T-helper 9 cell (primary cell): ENCODE measurements at regions not wholly inside any gene's neighbourhood (a gene's known extent, or its start where the extent isn't known, plus 50 kb on each side); places are given as distances from the start of the nearest gene placed in this dataset.

Experiments used
- DNase-seq: peaks from one replicate; pipeline ENCODE4 v3.0.0-alpha.2; 2020

DNA sequence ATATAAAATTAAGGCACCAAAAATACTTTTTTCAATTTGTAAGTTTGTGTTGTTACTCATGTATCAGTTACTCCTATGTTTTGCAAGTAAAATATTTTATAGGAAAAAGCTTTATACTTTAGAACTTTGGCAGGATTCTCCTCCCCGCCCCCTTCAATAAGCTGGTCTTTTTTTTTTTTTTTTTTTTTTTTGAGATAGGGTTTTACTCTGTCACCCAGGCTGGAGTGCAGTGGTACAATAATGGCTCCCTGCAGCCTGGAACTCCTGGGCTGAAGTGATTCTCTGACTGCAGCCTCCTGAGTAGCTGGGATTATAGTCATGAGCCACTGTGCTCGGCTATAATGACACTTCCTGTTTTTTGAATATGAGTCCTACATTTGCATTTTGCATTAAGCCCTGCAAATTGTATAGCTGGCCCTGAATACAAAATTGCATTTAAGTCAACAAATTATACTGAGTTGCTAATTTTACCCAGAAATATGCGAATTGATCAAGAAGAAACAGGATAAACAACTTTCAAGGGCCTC lies 192.9 kb downstream of the PIK3R1 start:
- no peak for DNase-seq

DNA sequence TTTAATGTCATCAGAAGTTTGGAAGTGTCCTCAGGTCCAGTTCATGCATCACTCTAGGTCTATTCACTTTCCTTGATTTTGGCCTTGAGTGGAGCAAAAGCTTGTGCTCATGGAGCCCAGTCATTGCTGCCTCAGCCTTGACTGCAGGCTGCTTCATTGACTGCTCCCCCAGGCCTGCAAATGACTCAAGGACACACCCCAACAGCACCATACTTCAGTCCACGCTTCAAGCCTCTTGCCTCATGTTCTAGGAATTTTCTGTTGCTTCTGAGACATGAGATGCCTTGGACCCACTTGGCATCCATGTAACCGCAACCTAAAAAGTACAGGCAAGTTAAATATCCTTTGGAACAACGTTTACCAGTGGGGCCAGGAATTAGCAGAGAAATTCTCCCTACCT lies 193.7 kb downstream of the PIK3R1 start:
- no peak for DNase-seq

DNA sequence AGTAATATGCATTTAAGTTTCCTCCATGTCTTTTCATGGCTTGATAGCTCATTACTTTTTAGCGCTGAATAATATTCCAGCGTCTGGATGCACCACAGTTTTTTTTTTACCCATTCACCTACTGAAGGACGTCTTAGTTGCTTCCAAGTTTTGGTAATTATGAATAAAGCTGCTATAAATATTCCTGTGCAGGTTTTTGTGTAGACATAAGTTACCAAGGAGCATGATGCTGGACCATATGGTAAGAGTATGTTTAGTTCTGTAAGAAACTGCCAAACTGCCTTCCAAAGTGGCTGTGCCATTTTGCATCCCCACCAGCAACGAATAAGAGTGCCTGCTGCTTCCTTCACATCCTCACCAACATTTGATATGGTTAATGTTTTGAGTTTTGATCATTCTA lies 195.6 kb downstream of the PIK3R1 start:
- DNase-seq, result no peak

DNA sequence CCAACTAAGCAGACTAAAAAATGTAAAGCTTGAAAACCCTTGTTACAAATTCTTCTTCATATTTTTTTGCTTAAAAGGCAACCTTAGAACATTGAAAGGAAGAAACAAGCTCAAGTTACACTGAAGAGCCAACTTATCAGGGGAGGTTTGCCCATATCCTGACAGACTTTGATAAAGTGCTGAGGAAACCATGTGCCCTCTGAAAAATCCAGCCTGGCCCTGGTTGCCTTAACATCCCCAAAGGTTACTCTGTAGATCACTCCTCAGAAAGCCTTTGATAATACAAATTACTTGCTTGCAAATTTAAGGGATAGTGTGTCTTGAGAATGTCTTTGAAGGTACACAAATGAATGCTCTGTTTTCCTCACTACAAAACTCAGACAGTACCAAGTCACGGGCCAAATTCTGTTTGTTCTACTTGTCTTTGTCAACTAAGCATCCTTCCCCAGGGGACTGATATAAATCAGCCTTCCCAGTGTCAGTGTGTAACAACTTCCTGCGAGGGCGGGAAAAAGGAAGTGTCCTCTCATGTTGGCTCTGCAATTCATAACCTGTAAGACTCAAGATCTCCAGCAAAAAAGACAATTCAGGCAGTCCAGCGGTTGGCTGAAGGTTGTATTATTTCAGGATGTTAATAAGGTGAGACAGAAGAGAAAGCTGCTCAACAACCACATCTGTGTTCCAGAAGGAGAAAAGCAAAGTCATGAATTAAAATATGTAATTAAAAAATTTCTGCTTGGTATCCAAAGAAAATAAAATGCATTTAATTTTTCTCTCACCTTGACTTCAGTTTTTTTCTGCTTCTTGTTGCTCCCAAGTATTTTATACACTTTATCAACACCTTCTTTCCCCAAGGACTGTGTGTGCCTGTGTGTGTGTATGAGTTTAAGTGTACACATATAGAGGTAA lies 199.9 kb downstream of the PIK3R1 start:
- no peak for DNase-seq

DNA sequence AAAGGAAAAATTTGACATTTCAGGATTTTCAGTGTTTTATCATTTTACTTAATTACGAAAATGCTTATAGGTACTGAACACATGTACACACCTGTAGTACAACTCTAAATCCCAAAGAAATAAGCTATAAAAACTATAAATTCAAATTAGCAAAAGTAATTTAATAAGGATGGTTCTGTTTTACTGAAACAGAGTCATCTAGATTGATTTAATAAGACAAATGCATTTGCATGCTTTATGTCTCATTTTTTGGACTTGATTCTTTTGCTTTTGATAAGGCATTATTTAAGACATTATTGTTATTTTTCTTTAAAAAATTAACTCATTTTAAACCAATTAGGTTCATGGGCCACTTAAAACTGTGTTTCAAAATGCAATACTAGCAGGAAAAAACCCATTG lies 201.2 kb downstream of the PIK3R1 start:
- DNase-seq, result no peak

DNA sequence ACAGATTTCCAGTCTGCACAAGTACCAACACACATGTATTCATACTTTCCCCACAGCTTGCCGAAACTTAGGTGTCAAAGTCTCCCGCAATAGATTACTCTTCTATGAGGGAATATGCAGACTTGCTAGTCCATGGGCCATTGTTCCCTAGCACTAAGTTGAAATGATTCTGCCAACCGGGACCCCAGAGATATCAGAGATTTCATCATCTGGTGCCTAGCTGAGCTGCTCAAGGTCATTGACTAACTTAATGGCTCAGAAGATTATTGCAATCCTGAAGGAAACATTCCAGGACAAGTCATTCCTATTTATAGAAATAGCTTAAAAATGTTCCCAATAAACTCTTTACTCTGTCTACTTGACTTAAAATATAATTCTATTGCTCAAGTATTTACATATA lies 202.6 kb downstream of the PIK3R1 start:
- no peak for DNase-seq

DNA sequence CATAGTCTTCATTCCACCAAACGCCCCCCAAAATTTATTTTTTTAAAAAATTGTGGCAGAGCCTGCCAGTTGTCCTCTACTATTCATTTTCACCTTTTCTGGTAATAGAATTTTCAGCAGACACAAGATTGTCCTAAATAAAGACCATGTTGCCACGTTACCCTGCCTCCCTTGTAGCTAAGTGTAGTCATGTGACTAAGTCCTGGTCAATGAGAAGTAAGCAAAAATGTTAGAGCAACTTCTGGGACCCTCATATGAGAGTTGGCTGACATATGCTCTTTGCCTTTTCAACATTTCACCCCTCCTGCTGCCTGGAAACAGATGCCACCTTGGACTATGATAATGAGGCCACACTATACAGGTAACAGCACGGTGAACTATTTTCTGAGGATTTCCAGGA lies 203.1 kb downstream of the PIK3R1 start:
- no peak for DNase-seq

DNA sequence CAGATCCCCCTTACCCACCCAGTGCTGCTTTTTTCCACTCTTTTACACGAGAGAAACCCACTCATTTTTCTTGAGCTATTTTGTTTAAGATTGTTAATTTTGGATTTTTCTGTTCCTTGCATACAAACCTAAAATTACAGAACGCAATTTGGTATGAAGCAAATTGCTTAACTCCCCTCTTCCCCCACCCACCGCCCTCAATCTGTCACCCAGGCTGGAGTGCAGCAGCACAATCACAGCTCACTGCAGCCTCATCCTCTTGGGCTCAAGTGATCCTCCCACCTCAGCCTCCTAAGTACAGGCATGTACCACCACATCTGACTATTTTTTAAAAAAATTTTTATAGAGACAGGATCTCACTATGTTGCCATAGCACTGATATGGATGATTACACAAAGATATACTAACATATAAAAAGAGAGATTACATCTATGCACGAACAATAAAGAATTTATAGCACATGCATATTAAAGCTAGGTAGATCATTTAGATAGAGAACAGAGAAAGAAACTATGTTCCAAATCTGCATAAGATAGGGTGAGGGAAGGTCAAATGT lies 203.6 kb downstream of the PIK3R1 start:
- no peak for DNase-seq

DNA sequence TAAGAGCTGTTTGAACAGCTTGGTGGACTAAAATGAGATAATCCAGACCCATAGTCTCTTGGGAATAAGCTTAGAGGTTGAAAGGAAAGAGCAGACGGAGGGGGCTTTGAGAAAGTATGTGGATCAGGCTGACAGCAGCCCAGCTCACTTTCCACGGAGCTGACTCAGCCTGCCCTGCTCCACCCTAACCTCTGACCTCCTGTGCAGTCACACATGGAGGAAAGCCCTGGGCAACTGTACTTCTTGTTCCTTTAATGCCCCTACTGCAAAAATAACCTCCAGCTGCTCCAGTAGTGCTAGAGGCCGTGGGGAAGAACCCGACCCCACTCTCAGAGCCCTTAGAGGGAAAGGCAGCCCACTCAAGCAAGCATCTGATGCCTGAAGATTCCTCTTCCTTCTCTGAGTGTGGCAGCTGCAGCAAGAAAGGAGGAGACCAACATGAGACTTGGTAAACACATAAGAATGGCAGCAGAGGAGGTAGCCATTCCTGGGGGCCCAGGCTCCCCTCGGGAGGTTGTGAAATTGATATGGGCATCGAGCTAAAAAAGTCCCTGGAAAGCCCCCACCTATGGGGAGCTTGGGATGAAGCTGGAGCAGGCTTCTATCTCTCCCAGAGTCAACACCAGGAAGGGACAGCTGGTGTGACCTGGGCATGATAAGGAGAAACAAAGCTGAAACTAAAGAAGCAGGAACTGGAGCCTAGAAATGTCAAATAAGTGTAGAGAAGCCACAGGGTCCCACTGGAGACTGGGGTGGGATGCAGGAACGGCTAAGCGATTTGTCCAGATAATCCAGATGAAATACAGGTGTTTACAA lies 204.3 kb downstream of the PIK3R1 start:
- no peak for DNase-seq

DNA sequence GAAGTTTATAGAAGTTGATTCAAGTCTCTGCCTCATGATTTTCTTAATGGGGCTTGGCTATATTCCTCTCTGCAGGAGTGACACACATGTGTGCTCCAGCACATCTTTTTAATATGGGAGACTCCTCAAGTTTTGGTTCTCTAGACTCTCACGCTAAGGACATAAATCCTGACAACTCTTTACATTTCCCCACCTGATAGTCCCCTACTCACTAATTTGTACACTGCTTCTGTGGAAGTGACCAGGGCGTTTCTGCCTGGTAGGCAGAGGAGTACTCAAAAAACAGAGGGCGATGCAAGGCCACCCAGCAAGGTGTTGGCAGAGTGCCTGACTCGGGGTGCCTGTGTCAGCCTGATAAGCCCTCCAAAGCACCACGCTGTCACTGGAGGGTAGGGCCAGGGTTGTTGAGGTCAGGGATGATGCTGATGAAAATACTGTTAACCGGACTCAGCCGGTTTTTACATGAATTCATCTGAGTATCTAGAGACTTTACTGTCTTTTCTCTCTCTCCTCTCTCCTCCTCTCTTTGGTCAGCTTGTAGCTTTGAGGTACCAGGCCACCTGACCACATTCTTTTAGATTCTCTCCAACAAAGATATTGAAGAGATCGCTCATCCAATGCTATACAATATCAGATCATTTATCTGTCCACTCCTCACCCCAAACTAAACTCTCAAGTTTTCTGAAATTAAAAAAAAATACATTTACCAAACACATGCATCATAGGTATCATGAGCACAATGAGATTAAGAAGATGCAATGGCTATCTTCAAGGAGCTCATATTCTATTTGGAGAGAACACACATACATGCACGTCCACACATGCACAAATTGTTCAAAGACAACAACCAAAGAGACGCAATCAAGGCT lies 205.2 kb downstream of the PIK3R1 start:
- no peak for DNase-seq

DNA sequence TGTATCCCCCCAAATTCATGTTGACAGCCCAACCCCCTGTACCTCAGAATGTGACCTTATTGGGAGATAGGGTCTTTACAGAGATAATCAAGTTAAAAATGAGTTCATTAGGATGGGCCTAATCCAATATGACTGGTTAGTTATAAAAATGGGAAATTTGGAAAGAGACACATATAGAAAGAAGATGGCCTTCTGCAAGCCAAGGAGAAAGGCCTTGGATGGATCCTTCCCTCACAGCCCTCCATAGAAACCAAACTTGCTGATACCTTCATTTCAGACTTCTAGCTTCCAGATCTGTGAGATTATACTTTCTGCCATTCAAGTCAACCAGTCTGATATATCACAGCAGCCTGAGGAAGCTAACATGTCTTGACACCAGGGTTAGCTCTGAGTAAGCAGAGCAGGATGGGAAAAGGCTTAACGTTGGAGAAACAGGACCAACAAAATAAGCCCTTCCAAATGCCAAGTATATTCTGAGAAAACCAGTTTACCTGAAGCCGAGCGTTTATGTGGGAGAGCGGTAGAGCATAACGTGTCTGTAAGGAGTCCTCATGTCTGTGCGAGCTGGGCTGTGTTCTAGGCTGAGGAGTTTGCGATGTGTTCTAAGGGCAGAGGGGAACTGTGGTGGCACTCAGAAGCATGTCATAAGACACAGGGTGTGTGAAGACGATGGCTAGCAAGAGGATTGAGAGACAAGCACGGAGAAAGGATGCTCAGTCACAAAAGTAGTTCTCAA lies 206.1 kb downstream of the PIK3R1 start:
- no peak for DNase-seq

DNA sequence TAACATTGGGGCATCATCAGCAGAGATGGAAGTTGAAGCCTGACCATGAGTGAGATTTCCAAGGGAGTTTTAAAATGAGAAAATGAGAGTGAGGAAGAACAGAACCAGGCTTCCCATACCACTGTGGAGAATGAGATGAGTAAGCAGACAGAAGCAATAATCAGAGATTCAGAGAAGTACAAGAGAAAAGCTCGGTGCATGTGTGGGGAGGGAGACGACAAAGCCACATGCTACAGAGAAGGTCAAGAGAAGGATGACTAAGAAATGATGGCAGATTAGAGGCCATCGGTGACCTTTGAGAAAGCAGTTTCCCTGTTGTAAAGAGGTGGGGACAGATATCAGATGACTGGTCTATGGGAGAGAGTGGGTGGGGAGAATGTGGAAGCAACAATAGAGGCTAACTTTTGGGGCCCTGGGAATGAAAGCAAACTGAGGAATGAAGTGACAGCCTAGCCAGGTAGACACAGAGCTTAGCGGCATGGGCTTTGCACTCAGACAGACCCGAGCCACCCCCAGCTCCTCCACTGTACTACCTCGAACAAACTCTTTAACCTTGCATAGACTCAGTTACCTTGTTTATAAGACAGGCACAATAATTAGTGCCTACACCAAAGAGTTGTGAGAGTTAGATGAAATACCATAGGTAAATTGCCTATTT lies 207.7 kb downstream of the PIK3R1 start:
- DNase-seq, result no peak

DNA sequence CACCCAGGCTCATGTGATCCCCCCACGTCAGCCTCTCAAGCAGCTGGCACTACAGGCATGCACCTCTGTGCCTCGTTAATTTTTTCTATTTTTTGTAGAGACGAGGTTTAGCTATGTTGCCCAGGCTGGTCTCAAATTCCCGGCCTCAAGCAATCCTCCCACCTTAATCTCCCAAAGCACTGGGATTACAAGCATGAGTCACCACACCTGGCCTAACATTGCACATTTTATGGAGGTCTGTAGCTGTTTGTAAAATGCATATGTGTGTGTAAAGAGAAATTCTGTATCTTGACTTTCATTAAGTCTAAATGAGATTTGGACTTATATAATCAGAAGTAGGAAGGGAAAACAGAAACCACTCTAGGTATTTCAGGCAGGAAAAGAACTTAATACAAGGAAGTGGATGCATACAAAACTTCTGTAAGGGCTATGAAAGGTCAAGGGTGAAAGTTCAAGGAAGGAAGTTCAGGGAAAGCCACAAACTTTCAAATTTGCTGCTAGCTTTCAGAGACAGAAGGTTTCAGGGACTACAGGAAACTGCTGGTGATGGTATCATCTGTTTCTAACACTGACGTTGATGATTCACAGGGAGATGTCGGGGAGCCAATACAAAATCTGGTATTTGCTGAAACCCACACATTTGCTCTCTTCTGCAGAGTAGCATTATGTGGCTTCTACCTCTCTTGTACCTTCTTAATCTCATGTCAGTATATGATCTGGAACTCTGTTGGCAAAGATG lies 209.4 kb downstream of the PIK3R1 start:
- no peak for DNase-seq

DNA sequence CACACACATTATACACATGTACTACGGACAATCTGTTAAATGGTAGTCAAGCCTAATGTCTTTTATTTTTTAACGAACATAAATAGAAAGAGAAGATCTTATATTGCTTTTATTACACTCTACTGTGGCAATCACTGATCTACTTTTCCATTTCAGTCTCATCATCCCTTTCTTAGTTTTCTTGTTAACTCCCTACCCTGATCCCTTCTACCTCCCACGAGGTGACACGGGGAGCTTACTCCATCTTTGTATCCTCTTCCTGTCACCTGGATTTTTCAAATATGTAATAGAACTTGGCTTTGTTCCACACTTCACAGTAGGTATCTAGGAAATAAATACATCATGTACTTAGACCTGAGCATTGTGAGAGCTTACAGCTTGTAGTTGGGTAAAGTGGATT lies 211.0 kb downstream of the PIK3R1 start:
- DNase-seq, result no peak

DNA sequence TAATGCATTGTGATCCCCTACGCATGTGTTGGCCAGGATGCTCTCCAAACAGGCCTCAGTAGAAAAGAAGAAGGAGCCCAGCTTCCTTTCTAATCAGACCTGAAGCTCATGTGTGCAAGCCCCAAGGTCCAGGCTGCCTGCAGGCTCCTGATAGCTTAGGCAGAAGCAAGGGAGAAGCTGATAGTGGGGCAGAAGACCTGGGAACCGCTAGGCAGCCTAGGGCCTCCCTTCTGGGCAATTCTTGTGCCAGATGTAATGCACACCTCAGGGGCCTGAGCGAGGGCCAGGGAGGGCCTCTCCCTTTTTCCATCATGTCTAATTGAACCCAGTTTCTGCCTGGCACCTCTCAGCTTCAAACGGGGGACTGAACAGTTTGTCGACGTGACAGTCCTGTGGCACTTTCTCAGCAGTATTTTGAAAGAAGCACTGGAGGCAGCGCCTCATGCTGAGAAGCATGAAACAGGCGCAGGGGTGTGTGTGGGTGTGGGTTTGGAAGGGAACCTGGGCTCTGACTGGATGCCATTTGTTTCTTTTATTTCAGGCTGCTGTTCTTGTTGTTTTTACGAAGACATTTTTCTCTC lies 212.8 kb downstream of the PIK3R1 start:
- DNase-seq, result no peak

DNA sequence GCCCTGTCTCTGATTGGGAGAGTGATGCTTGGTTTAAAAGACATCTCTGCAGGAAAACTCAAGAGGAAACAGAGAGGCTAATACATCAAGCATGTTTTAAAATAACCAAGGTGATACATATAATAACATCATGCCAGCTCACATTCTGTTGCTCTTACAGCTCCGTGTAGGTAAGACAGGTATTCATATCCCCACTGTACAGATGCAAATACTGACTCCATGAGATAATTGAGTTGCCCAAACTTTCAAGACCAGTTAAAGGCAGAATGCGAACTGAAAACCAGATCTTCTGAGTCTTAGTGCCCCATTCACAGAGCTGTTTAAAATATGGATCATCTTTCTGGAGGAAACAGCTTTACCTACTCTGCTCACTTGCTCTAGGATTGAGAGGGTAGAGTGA lies 214.0 kb downstream of the PIK3R1 start:
- DNase-seq, result no peak

DNA sequence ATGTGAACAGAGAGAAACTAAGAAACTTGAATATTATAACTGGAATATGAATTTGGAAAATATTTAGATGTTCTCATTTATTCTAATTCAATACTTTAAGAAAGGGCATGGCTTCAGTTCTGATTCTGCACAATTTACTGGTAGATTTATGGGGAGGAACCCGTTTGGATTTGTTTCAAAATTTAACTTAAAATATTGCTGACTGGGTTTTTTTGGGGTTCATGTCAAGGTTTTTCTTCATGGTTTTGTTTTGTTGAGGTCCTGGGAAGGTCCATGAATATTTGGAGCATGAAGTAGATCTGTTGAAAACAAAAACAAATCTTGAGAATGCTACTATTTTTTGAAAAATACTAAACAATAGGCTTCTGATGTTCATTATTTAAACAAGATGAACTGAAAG lies 214.7 kb downstream of the PIK3R1 start:
- DNase-seq, result no peak

DNA sequence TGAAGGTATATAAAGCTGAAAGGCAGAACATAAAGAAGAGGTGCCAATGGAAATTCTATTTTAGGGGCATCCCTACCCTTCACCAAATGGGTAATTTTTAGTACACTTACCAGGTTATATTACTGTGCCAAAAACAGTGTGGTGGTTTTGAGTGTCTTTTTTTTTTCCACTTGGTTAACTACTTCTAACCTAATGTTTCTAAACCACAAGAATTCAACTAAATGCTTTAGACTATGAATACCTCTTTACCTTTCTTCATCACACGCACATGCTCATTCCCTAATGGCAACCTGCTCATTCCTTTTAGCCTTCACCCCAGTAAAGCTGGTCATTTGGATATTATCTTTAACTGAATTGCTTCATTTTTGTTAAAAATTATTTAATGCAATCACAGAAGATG lies 215.6 kb downstream of the PIK3R1 start:
- DNase-seq, result no peak

DNA sequence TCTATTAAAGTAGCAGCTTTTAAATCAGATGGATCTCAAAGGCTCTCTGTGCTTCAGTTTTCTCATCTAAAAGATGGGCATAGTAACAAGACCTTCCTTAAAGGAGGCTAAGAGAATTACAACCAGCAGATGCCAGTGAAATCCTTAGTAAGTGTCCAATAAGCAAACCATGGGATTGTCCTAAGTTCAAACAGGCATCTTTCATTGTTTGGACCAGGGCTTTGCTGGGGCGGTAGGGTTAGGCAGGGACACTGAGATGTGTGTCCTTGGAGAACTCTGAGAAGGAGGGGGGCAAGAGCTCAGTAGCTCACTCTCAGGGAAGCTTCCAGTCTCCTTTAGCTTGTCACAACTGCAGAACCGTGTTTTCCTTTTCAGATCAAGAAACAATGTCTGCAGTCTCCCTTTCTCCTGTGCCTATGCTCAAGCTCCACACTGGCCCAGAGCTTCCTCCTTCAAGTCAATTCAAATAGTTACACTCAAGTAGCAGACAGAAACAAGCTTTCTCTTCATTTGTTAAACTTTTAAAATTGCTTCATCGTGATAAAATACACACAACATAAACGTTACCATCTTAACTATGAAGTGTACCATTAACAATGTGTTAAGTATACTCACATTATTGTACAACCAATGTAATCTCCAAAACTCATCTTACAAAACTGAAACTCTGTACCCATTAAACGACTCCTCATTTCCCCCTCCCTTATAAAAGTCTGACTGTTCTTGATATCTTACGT lies 216.2 kb downstream of the PIK3R1 start:
- no peak for DNase-seq
